ENCODE measurements at regions not wholly inside any gene's neighbourhood (a gene's known extent, or its start where the extent isn't known, plus 50 kb on each side); places are given as distances from the start of the nearest gene placed in this dataset.

GRCh38 chr11:15650105-15650938, 535.6 kb downstream of the INSC start:
- peak in 1 of 2 experiments; percentile 6; a peak in 1 of 4 replicates for TF ChIP-seq REST (IDR thresholded peaks at IDR 0.05; ENCODE audit: insufficient read depth in 1 of 2, low read depth in 2 of 2, low read length in 2 of 2)
- peak; percentile 96 for TF ChIP-seq FOXP2 (optimal IDR thresholded peaks at IDR 0.05; ENCODE audit: borderline replicate concordance, extremely low read depth, extremely low read length, insufficient read depth)
- TF ChIP-seq TAF1 (IDR thresholded peaks at IDR 0.05; ENCODE audit: borderline replicate concordance, insufficient read depth, low read length), result no peak
- 0 out of 2 replicates have a peak, but pooled peaks have one; percentile 62 for TF ChIP-seq SIN3A (IDR thresholded peaks at IDR 0.05; ENCODE audit: borderline replicate concordance, insufficient read depth, low read length)
- peak; percentile 73 for TF ChIP-seq POLR2AphosphoS5 (IDR thresholded peaks at IDR 0.05; ENCODE audit: low read depth, low read length)

- TF ChIP-seq REST (IDR thresholded peaks at IDR 0.05; ENCODE audit: insufficient read depth in 1 of 2, low read depth in 2 of 2, low read length in 2 of 2) (no peak), POLR2AphosphoS5 (IDR thresholded peaks at IDR 0.05; ENCODE audit: low read depth, low read length) (no peak), FOXP2 (optimal IDR thresholded peaks at IDR 0.05; ENCODE audit: borderline replicate concordance, extremely low read depth, extremely low read length, insufficient read depth) (no peak), SIN3A (IDR thresholded peaks at IDR 0.05; ENCODE audit: borderline replicate concordance, insufficient read depth, low read length) (no peak), TAF1 (IDR thresholded peaks at IDR 0.05; ENCODE audit: borderline replicate concordance, insufficient read depth, low read length) (no peak)
These were observed 536.3 kb downstream of the INSC start for GRCh38 chr11:15651033-15651432.

- TF ChIP-seq REST (IDR thresholded peaks at IDR 0.05; ENCODE audit: insufficient read depth in 1 of 2, low read depth in 2 of 2, low read length in 2 of 2), result no peak
- TF ChIP-seq FOXP2 (optimal IDR thresholded peaks at IDR 0.05; ENCODE audit: borderline replicate concordance, extremely low read depth, extremely low read length, insufficient read depth), result no peak
- no peak for TF ChIP-seq POLR2AphosphoS5 (IDR thresholded peaks at IDR 0.05; ENCODE audit: low read depth, low read length)
- TF ChIP-seq SIN3A (IDR thresholded peaks at IDR 0.05; ENCODE audit: borderline replicate concordance, insufficient read depth, low read length), result no peak
- TF ChIP-seq TAF1 (IDR thresholded peaks at IDR 0.05; ENCODE audit: borderline replicate concordance, insufficient read depth, low read length), result no peak
These were observed 537.1 kb downstream of the INSC start for GRCh38 chr11:15651816-15652215.

- TF ChIP-seq SIN3A (IDR thresholded peaks at IDR 0.05; ENCODE audit: borderline replicate concordance, insufficient read depth, low read length) (no peak), FOXP2 (optimal IDR thresholded peaks at IDR 0.05; ENCODE audit: borderline replicate concordance, extremely low read depth, extremely low read length, insufficient read depth) (no peak), POLR2AphosphoS5 (IDR thresholded peaks at IDR 0.05; ENCODE audit: low read depth, low read length) (no peak), TAF1 (IDR thresholded peaks at IDR 0.05; ENCODE audit: borderline replicate concordance, insufficient read depth, low read length) (no peak), REST (IDR thresholded peaks at IDR 0.05; ENCODE audit: insufficient read depth in 1 of 2, low read depth in 2 of 2, low read length in 2 of 2) (no peak)
These were observed 538.5 kb downstream of the INSC start for GRCh38 chr11:15653191-15653710.
